ENCODE measurements at regions not wholly inside any gene's neighbourhood (a gene's known extent, or its start where the extent isn't known, plus 50 kb on each side); places are given as distances from the start of the nearest gene placed in this dataset.

DNA sequence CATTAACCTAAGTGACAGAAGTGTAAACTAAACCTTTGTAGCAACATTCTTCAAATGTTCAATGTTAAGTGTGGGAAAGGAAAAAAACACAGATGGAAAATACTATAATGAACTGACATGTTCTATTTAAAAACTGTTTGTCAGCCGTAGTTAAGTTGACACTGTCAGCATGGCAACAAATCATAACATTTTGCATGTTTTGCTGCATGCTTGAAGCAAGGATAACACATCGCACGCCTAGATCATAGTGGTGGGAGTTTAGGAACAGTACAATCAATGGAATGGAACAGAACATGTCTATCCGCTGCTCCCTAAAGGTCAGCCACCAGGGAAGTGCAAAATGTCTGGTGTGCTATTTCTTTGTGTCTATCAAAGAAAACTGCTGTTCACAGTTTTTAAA lies 62.5 kb upstream of the ESRRG start:
- ATAC-seq (replicated peaks in 1 of 2): no peak
- H3K36me3 Mint-ChIP-seq (ENCODE audit: insufficient read depth in 2 of 2): no peaks in the 10 kb centered on the region

DNA sequence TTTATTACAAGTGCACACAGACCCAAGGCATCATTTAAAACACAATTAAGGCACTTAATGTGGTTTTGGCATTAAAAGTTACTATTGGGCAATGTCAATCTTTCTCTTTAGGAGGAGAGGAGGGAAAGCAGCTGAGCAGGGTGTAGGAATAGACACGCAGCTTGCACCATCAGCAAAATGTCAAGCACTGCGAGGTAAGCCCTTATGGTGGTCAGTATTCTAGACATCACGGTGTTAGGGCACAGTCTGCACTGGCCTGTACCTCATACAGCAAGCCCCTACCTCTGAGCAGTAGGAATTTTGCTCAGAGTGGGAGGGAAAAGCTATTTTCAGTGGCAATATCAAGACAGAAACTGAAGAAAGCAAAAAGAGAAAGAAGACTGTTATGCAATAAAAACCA lies 62.0 kb upstream of the ESRRG start:
- no peaks in the 10 kb centered on the region for H3K27me3 Mint-ChIP-seq (ENCODE audit: low read depth)
- no peaks in the 10 kb centered on the region for H3K36me3 Mint-ChIP-seq (ENCODE audit: insufficient read depth in 2 of 2)
- no peaks in the 10 kb centered on the region for H3K4me1 Mint-ChIP-seq (ENCODE audit: low read depth)

More for the DNA sequence above, 62.5 kb upstream of the ESRRG start:
- H3K9me3 Mint-ChIP-seq: peaks cover 0 to 2% of the 10 kb centered on the region in 2 donors
- H3K4me1 Mint-ChIP-seq (ENCODE audit: low read depth): no peaks in the 10 kb centered on the region
- no peak overlapping the region for H3K27ac Mint-ChIP-seq
- no peaks in the 10 kb centered on the region for H3K27me3 Mint-ChIP-seq (ENCODE audit: low read depth)
- no peak overlapping the region for H3K4me3 Mint-ChIP-seq
- no peak for DNase-seq

DNA sequence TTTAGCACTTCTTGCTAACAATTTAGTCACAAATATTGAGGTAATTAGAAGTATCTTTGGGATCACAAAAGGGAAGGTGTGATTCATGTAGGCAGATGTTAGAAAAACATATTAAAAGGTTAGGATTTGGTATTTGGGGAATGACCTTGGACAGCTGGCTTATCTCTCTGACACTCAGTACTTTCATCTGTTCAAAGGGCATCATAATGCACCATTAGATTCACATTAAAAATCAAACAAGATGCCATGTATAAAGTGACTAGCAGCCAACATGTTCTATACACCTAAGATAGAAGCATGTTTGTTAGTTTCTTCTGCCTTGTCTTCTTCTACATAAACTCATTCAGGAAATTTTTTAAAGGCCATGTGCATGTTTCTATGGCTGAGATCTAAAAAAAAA lies 56.5 kb upstream of the ESRRG start:
- DNase-seq: no peak
- Mint-ChIP-seq H3K4me1 (ENCODE audit: low read depth) (no peaks in the 10 kb centered on the region), H3K27ac (no peak overlapping the region), H3K4me3 (no peak overlapping the region), H3K27me3 (ENCODE audit: low read depth) (no peaks in the 10 kb centered on the region), H3K9me3 (peaks cover 5 to 11% of the 10 kb centered on the region in 2 donors), H3K36me3 (ENCODE audit: insufficient read depth in 2 of 2) (no peaks in the 10 kb centered on the region)
- ATAC-seq (replicated peaks in 1 of 2): no peak

More for the DNA sequence above, 62.0 kb upstream of the ESRRG start:
- no peak for ATAC-seq (replicated peaks in 1 of 2)
- H3K4me3 Mint-ChIP-seq: no peak overlapping the region
- DNase-seq: no peak
- no peak overlapping the region for H3K27ac Mint-ChIP-seq
- peaks cover 0 to 2% of the 10 kb centered on the region in 2 donors for H3K9me3 Mint-ChIP-seq

DNA sequence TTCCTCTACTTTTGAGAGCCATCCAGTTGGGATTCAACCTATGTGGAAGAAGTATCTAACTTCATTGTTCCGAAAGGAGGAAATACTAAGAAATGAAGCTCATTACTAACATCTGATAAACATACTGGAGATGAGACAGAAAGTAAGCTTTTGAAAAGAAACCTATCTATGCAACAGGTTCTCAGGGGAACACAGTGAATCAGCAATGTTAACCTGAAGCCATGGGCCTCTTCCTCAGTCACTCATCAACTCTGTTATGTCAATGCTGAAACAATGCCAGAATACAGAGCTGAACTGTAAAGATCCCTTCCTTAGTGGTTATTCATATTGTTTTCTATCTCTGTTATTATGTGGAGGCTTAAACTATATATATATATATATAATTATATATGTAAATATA lies 55.5 kb upstream of the ESRRG start:
- no peaks in the 10 kb centered on the region for H3K4me1 Mint-ChIP-seq (ENCODE audit: low read depth)
- no peak overlapping the region for H3K4me3 Mint-ChIP-seq
- ATAC-seq (replicated peaks in 1 of 2): peak; percentile 35 to 60

DNA sequence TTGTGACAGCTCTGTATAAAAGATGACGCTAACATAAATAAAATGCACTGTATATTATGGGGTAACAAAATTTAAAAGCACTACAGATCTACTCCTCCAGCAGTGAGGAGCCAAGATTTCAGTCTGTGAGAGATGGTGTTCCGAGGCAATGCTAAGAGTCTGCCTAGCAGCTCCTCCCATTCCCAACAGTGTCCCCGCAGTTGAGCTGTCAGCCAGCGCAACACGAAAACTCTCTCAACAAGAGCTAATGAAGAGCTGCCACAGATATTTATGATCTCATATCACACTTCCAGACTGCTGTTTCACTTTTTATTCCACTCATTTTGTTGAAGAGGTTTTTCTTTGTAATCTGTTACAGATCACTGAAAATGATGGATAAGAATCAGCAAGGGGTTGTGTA lies 53.9 kb upstream of the ESRRG start:
- DNase-seq: no peak
- H3K27me3 Mint-ChIP-seq (ENCODE audit: low read depth): no peaks in the 10 kb centered on the region
- no peak overlapping the region for H3K4me3 Mint-ChIP-seq
- no peaks in the 10 kb centered on the region for H3K36me3 Mint-ChIP-seq (ENCODE audit: insufficient read depth in 2 of 2)
- no peaks in the 10 kb centered on the region for H3K4me1 Mint-ChIP-seq (ENCODE audit: low read depth)
- ATAC-seq (replicated peaks in 1 of 2): no peak
- H3K9me3 Mint-ChIP-seq: peaks cover 5 to 11% of the 10 kb centered on the region in 2 donors
- no peak overlapping the region for H3K27ac Mint-ChIP-seq

More for the DNA sequence above, 55.5 kb upstream of the ESRRG start:
- no peak overlapping the region for H3K27ac Mint-ChIP-seq
- no peak for DNase-seq
- H3K36me3 Mint-ChIP-seq (ENCODE audit: insufficient read depth in 2 of 2): no peaks in the 10 kb centered on the region
- H3K9me3 Mint-ChIP-seq: peaks cover 5 to 11% of the 10 kb centered on the region in 2 donors
- no peaks in the 10 kb centered on the region for H3K27me3 Mint-ChIP-seq (ENCODE audit: low read depth)

All from activated T-cell treated with anti-CD3 and anti-CD28 coated beads, Interleukin-2, amount 50 U/mL, for 72 hours (primary cell).